ENCODE measurements at regions not wholly inside any gene's neighbourhood (a gene's known extent, or its start where the extent isn't known, plus 50 kb on each side); places are given as distances from the start of the nearest gene placed in this dataset.

- Histone ChIP-seq H3K4me3 (ENCODE audit: low read length, poor library complexity, severe bottlenecking) (no peak overlapping the region), H3K4me1 (ENCODE audit: insufficient read depth, low read length, poor library complexity, severe bottlenecking) (no peaks in the 10 kb centered on the region), H3K4me2 (ENCODE audit: low read depth, low read length, poor library complexity, severe bottlenecking) (no peak overlapping the region), H2AFZ (ENCODE audit: low read length) (no peak overlapping the region), H3F3A (ENCODE audit: low read depth) (no peaks in the 10 kb centered on the region), H3K36me3 (ENCODE audit: insufficient read depth, low read length) (no peaks in the 10 kb centered on the region), H3K9me3 (ENCODE audit: insufficient read depth, low read depth, low read length) (no peaks in the 10 kb centered on the region; the same call in 1 of the 2 replicates), H4K20me1 (ENCODE audit: insufficient read depth, low read length, poor library complexity, severe bottlenecking) (no peaks in the 10 kb centered on the region), H3K27me3 (ENCODE audit: insufficient read depth, low read length, poor library complexity, severe bottlenecking) (no peaks in the 10 kb centered on the region), H3K9me2 (replicated peaks; ENCODE audit: low read depth, low read length) (no peaks in the 10 kb centered on the region), H3K79me2 (ENCODE audit: insufficient read depth, low read length) (no peaks in the 10 kb centered on the region), H3K9ac (ENCODE audit: low read depth, low read length, poor library complexity, severe bottlenecking) (no peak overlapping the region)
- no peak for TF ChIP-seq EZH2phosphoT487 (IDR thresholded peaks at IDR 0.05; ENCODE audit: borderline replicate concordance)
- no peak for TF ChIP-seq CTCF (conservative IDR thresholded peaks at IDR 0.05; ENCODE audit: low read length)
These were observed 125.6 kb downstream of the CXCL12 start for GRCh38 chr10:44259090-44259874.

GRCh38 chr10:44258460-44259089 is 126.3 kb downstream of the CXCL12 start:
- H2AFZ ChIP-seq (ENCODE audit: low read length): no peak overlapping the region

GRCh38 chr10:44258019-44258418 is 126.9 kb downstream of the CXCL12 start:
- Histone ChIP-seq H3K4me1 (ENCODE audit: insufficient read depth, low read length, poor library complexity, severe bottlenecking) (no peaks in the 10 kb centered on the region), H3K4me3 (ENCODE audit: low read length, poor library complexity, severe bottlenecking) (no peak overlapping the region), H2AFZ (ENCODE audit: low read length) (no peak overlapping the region)

More at GRCh38 chr10:44258460-44259089, 126.3 kb downstream of the CXCL12 start:
- no peaks in the 10 kb centered on the region for H3K9me2 ChIP-seq (replicated peaks; ENCODE audit: low read depth, low read length)
- no peak overlapping the region for H3K4me3 ChIP-seq (ENCODE audit: low read length, poor library complexity, severe bottlenecking)
- H3K9me3 ChIP-seq (ENCODE audit: insufficient read depth, low read depth, low read length): no peaks in the 10 kb centered on the region
- H3K36me3 ChIP-seq (ENCODE audit: insufficient read depth, low read length): no peaks in the 10 kb centered on the region
- H3K27me3 ChIP-seq (ENCODE audit: insufficient read depth, low read length, poor library complexity, severe bottlenecking): no peaks in the 10 kb centered on the region
- H3K4me1 ChIP-seq (ENCODE audit: insufficient read depth, low read length, poor library complexity, severe bottlenecking): no peaks in the 10 kb centered on the region
- H4K20me1 ChIP-seq (ENCODE audit: insufficient read depth, low read length, poor library complexity, severe bottlenecking): no peaks in the 10 kb centered on the region
- H3K79me2 ChIP-seq (ENCODE audit: insufficient read depth, low read length): no peaks in the 10 kb centered on the region
- H3K4me2 ChIP-seq (ENCODE audit: low read depth, low read length, poor library complexity, severe bottlenecking): no peak overlapping the region
- no peaks in the 10 kb centered on the region for H3F3A ChIP-seq (ENCODE audit: low read depth)
- H3K9ac ChIP-seq (ENCODE audit: low read depth, low read length, poor library complexity, severe bottlenecking): no peak overlapping the region
- no peak for TF ChIP-seq EZH2phosphoT487 (IDR thresholded peaks at IDR 0.05; ENCODE audit: borderline replicate concordance)
- TF ChIP-seq CTCF (conservative IDR thresholded peaks at IDR 0.05; ENCODE audit: low read length): no peak

More at GRCh38 chr10:44258019-44258418, 126.9 kb downstream of the CXCL12 start:
- Histone ChIP-seq H3K36me3 (ENCODE audit: insufficient read depth, low read length) (no peaks in the 10 kb centered on the region), H4K20me1 (ENCODE audit: insufficient read depth, low read length, poor library complexity, severe bottlenecking) (no peaks in the 10 kb centered on the region), H3K9me3 (ENCODE audit: insufficient read depth, low read depth, low read length) (no peaks in the 10 kb centered on the region), H3K9ac (ENCODE audit: low read depth, low read length, poor library complexity, severe bottlenecking) (no peak overlapping the region), H3K4me2 (ENCODE audit: low read depth, low read length, poor library complexity, severe bottlenecking) (no peak overlapping the region), H3F3A (ENCODE audit: low read depth) (no peaks in the 10 kb centered on the region), H3K9me2 (replicated peaks; ENCODE audit: low read depth, low read length) (no peaks in the 10 kb centered on the region), H3K27me3 (ENCODE audit: insufficient read depth, low read length, poor library complexity, severe bottlenecking) (no peaks in the 10 kb centered on the region), H3K79me2 (ENCODE audit: insufficient read depth, low read length) (no peaks in the 10 kb centered on the region)
- TF ChIP-seq EZH2phosphoT487 (IDR thresholded peaks at IDR 0.05; ENCODE audit: borderline replicate concordance): no peak
- TF ChIP-seq CTCF (conservative IDR thresholded peaks at IDR 0.05; ENCODE audit: low read length): no peak
